ENCODE measurements at regions not wholly inside any gene's neighbourhood (a gene's known extent, or its start where the extent isn't known, plus 50 kb on each side); places are given as distances from the start of the nearest gene placed in this dataset.
"Not testable (repeated sequence)": the region's sequence is repeated elsewhere in the genome, so short reads cannot be mapped to it uniquely, and the experiment has no call there.

DNA sequence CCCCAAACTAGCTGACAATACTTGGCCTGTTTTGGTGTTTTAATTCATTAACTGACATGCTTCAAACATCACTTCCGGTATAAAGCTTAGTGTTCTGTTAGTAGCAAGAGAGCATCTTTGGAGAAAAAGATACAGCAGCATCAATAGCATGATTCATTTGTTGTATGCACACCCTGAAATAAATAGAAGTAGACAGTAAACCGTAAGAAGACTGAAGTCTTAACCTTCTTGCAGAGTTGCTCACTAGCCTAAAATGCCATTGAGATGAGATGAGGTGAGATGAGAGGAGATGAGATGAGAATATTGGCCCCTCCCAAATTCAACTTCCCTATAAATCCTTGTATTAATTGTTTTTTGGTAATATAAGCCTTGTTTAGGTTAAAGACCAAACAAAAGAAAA is 108.8 kb downstream of the TNFSF18 start:
- Histone ChIP-seq H3K27ac (ENCODE audit: low read length) (no peak overlapping the region), H4K20me1 (ENCODE audit: insufficient read depth) (no peaks in the 10 kb centered on the region), H3K27me3 (ENCODE audit: insufficient read depth, low read depth, low read length) (no peaks in the 10 kb centered on the region), H3F3A (ENCODE audit: insufficient read depth, low read length, poor library complexity, severe bottlenecking) (no peaks in the 10 kb centered on the region), H3K4me3 (ENCODE audit: low read length) (no peak overlapping the region), H3K79me2 (replicated peaks; ENCODE audit: insufficient read depth, low read length) (no peaks in the 10 kb centered on the region), H2AFZ (ENCODE audit: low read depth, low read length) (no peak overlapping the region), H3K9me2 (ENCODE audit: insufficient read depth, low read length) (no peaks in the 10 kb centered on the region), H3K9ac (ENCODE audit: low read length) (no peak overlapping the region), H3K36me3 (ENCODE audit: insufficient read depth, low read length) (no peaks in the 10 kb centered on the region), H3K9me3 (ENCODE audit: low read length) (no peaks in the 10 kb centered on the region), H3K4me2 (ENCODE audit: low read length) (no peak overlapping the region)
- TF ChIP-seq, protein P1, sequence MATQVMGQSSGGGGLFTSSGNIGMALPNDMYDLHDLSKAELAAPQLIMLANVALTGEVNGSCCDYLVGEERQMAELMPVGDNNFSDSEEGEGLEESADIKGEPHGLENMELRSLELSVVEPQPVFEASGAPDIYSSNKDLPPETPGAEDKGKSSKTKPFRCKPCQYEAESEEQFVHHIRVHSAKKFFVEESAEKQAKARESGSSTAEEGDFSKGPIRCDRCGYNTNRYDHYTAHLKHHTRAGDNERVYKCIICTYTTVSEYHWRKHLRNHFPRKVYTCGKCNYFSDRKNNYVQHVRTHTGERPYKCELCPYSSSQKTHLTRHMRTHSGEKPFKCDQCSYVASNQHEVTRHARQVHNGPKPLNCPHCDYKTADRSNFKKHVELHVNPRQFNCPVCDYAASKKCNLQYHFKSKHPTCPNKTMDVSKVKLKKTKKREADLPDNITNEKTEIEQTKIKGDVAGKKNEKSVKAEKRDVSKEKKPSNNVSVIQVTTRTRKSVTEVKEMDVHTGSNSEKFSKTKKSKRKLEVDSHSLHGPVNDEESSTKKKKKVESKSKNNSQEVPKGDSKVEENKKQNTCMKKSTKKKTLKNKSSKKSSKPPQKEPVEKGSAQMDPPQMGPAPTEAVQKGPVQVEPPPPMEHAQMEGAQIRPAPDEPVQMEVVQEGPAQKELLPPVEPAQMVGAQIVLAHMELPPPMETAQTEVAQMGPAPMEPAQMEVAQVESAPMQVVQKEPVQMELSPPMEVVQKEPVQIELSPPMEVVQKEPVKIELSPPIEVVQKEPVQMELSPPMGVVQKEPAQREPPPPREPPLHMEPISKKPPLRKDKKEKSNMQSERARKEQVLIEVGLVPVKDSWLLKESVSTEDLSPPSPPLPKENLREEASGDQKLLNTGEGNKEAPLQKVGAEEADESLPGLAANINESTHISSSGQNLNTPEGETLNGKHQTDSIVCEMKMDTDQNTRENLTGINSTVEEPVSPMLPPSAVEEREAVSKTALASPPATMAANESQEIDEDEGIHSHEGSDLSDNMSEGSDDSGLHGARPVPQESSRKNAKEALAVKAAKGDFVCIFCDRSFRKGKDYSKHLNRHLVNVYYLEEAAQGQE (IDR thresholded peaks at IDR 0.05; ENCODE audit: borderline replicate concordance), result no peak
- TF ChIP-seq EZH2 (IDR thresholded peaks at IDR 0.05; ENCODE audit: borderline replicate concordance, insufficient read depth, low read length, poor library complexity, severe bottlenecking) (no peak), MXI1 (conservative IDR thresholded peaks at IDR 0.05; ENCODE audit: poor library complexity, severe bottlenecking) (no peak), RAD21 (conservative IDR thresholded peaks at IDR 0.05) (no peak), EP300 (conservative IDR thresholded peaks at IDR 0.05; ENCODE audit: poor library complexity, severe bottlenecking) (no peak), SMC3 (conservative IDR thresholded peaks at IDR 0.05; ENCODE audit: poor library complexity) (no peak), TAF1 (IDR thresholded peaks at IDR 0.05; ENCODE audit: low read depth) (no peak), POLR2AphosphoS5 (IDR thresholded peaks at IDR 0.05) (no peak)
- TF ChIP-seq, protein P2, sequence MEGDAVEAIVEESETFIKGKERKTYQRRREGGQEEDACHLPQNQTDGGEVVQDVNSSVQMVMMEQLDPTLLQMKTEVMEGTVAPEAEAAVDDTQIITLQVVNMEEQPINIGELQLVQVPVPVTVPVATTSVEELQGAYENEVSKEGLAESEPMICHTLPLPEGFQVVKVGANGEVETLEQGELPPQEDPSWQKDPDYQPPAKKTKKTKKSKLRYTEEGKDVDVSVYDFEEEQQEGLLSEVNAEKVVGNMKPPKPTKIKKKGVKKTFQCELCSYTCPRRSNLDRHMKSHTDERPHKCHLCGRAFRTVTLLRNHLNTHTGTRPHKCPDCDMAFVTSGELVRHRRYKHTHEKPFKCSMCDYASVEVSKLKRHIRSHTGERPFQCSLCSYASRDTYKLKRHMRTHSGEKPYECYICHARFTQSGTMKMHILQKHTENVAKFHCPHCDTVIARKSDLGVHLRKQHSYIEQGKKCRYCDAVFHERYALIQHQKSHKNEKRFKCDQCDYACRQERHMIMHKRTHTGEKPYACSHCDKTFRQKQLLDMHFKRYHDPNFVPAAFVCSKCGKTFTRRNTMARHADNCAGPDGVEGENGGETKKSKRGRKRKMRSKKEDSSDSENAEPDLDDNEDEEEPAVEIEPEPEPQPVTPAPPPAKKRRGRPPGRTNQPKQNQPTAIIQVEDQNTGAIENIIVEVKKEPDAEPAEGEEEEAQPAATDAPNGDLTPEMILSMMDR (IDR thresholded peaks at IDR 0.05; ENCODE audit: poor library complexity, severe bottlenecking), result no peak

DNA sequence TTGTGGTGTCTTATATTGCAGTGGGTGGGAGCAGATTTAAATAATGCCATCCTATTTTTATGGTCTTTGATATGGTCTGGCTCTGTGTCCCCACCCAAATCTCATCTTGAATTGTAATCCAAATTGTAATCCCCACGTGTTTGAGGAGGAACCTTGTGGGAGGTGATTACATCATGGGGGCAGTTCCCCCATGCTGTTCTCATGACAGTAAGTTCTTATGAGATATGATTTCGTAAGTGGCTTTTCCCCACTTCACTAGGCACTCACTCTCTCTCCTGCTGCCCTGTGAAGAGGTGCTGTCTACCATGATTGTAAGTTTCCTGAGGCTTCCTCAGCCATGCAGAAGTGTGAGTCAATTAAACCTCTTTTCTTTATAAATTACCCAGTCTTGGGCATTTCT is 107.6 kb downstream of the TNFSF18 start:
- H3K9me3 ChIP-seq (ENCODE audit: low read length); H3K79me2 ChIP-seq (replicated peaks; ENCODE audit: insufficient read depth, low read length); H4K20me1 ChIP-seq (ENCODE audit: insufficient read depth); H3K27me3 ChIP-seq (ENCODE audit: insufficient read depth, low read depth, low read length); H3F3A ChIP-seq (ENCODE audit: insufficient read depth, low read length, poor library complexity, severe bottlenecking); H3K9me2 ChIP-seq (ENCODE audit: insufficient read depth, low read length); H3K4me3 ChIP-seq (ENCODE audit: low read length); H3K27ac ChIP-seq (ENCODE audit: low read length); H3K36me3 ChIP-seq (ENCODE audit: insufficient read depth, low read length); H2AFZ ChIP-seq (ENCODE audit: low read depth, low read length); H3K9ac ChIP-seq (ENCODE audit: low read length); H3K4me2 ChIP-seq (ENCODE audit: low read length): not testable (repeated sequence)

DNA sequence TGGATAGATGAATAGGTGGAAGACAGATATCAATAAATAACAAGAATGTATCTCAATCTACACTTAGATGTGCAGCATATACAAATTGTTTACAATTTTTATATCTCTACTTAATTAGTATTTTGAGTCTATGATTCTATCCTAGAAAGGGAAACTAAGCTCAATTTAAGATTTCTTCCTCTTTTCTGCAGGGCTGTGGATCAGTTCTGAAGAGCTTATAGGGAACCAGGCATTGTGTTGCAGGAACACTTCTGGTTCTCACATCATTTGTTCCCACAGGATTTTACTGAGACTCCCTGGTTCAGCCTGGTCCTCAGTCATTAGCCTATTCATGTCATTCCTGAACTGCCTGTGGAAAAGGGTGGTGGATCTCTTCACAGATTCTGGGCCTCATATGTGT is 105.8 kb downstream of the TNFSF18 start:
- TF ChIP-seq MXI1 (conservative IDR thresholded peaks at IDR 0.05; ENCODE audit: poor library complexity, severe bottlenecking) (no peak), TAF1 (IDR thresholded peaks at IDR 0.05; ENCODE audit: low read depth) (no peak), EZH2 (IDR thresholded peaks at IDR 0.05; ENCODE audit: borderline replicate concordance, insufficient read depth, low read length, poor library complexity, severe bottlenecking) (no peak), POLR2AphosphoS5 (IDR thresholded peaks at IDR 0.05) (no peak), EP300 (conservative IDR thresholded peaks at IDR 0.05; ENCODE audit: poor library complexity, severe bottlenecking) (no peak), RAD21 (conservative IDR thresholded peaks at IDR 0.05) (no peak), SMC3 (conservative IDR thresholded peaks at IDR 0.05; ENCODE audit: poor library complexity) (no peak)
- TF ChIP-seq, protein P1 (IDR thresholded peaks at IDR 0.05; ENCODE audit: borderline replicate concordance), result no peak
- TF ChIP-seq, protein P2 (IDR thresholded peaks at IDR 0.05; ENCODE audit: poor library complexity, severe bottlenecking), result no peak
- Histone ChIP-seq H3K27ac (ENCODE audit: low read length) (no peak overlapping the region), H2AFZ (ENCODE audit: low read depth, low read length) (no peak overlapping the region), H3K4me3 (ENCODE audit: low read length) (no peak overlapping the region), H3K27me3 (ENCODE audit: insufficient read depth, low read depth, low read length) (no peaks in the 10 kb centered on the region), H3K36me3 (ENCODE audit: insufficient read depth, low read length) (no peaks in the 10 kb centered on the region), H4K20me1 (ENCODE audit: insufficient read depth) (no peaks in the 10 kb centered on the region), H3K9me2 (ENCODE audit: insufficient read depth, low read length) (no peaks in the 10 kb centered on the region), H3K9ac (ENCODE audit: low read length) (no peak overlapping the region), H3K9me3 (ENCODE audit: low read length) (no peaks in the 10 kb centered on the region), H3K4me2 (ENCODE audit: low read length) (no peak overlapping the region), H3F3A (ENCODE audit: insufficient read depth, low read length, poor library complexity, severe bottlenecking) (no peaks in the 10 kb centered on the region), H3K79me2 (replicated peaks; ENCODE audit: insufficient read depth, low read length) (no peaks in the 10 kb centered on the region)

Data from neural cell (in vitro differentiated cells).